ENCODE measurements at regions not wholly inside any gene's neighbourhood (a gene's known extent, or its start where the extent isn't known, plus 50 kb on each side); places are given as distances from the start of the nearest gene placed in this dataset.
A peak's percentile ranks its signal among the peaks of the same experiment; 100 is the strongest.
"Not testable (repeated sequence)": the region's sequence is repeated elsewhere in the genome, so short reads cannot be mapped to it uniquely, and the experiment has no call there.

- DNase-seq = peak in 47 of 51 donors; percentile 1 to 85 (median 23)
These were observed 1330.7 kb upstream of the TMEM132C start for GRCh38 chr12:126936181-126936851.

- no peak for DNase-seq
These were observed 1329.5 kb upstream of the TMEM132C start for GRCh38 chr12:126937431-126937830.

GRCh38 chr12:126944684-126945083 is 1322.3 kb upstream of the TMEM132C start:
- DNase-seq = no peak

GRCh38 chr12:126946958-126947357 is 1320.0 kb upstream of the TMEM132C start:
- DNase-seq = not testable (repeated sequence)

- no peak for DNase-seq
These were observed 1317.4 kb upstream of the TMEM132C start for GRCh38 chr12:126949558-126949957.

DNA sequence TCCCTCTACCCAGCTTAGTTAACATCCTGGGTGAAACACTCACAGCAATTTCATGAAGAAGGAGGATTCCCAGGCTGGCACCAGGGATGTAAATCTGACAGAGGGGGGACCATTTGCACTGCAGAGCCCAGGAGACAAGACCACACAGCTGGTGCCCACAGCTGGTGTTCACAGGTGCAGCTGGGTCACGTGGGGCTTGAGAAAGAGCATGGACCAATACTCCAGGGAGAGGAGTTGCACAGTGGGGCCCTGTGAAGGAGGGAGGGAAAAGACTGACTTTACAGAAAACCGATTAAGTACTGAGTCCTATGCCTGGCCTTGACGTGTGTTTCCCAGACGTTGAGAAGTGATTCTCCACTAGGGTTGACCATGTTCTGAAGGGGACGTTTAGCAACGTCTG is 1316.7 kb upstream of the TMEM132C start:
- no peak for DNase-seq

DNA sequence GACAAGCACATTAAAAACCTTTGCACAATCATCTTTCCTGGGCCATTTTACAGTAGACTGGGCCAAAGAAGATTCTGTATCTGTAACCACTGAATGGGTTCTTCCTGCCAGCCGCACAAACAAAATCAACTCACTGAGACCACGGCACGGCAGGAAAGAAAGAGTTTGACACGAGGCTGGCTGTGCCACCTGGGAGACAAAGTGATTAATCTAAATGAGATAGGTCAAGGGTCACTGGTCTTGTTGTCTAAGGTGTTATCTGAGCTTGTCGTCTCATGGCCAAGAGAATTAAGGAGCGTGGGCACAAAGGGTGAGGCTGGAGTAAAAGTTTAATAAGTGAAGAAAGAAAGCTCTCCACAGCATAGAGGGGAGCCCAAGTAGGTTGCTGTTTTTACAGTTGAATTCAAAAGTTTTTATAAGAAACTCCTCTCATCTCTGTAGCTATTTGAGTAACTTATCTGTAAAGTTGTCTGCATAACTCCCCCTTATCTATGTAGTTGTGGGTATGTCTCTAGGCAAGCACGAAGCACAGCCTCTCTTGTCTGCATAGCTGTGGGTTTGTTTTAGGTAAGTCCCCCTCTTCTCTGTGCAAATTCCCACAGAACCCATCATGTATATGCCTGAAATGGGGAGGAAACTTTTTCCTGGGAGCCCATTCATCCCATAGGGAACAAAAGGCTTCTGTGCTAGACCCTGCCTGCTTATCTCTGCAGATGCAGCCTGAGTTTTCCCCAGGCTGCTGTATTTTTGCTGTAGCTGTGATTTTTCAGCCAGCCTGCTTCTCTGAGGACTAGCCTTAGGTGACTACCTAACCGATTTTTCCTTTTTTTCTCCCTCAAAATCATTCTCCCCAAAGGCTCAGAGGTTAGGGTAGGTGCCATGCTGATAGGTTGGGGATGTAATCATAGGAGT is 1314.6 kb upstream of the TMEM132C start:
- DNase-seq = no peak

GRCh38 chr12:126953365-126953889 is 1313.5 kb upstream of the TMEM132C start:
- no peak for DNase-seq

GRCh38 chr12:126960221-126960620 is 1306.7 kb upstream of the TMEM132C start:
- DNase-seq = no peak

GRCh38 chr12:126960709-126961108 is 1306.3 kb upstream of the TMEM132C start:
- no peak for DNase-seq

GRCh38 chr12:126963825-126964224 is 1303.1 kb upstream of the TMEM132C start:
- no peak for DNase-seq

DNA sequence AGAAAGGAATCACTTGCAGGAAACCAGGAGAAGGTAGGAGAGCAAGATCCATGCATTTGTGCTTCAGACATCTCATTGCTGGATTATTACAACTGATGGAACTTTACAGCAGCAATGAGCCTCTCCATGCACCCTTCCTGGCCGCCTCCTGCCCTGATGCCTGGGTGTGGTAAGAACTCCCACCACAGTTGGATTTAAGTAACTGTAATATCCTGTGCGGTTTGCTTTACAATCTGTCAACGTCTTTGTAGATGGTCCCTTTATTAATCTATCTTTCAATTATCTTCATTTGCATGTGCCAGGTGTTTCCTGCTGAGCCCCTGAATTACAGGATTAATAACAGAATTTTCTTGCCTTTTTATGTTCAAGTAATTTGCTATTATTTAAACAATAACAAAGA is 1300.5 kb upstream of the TMEM132C start:
- DNase-seq = no peak

GRCh38 chr12:126967152-126967551 is 1299.8 kb upstream of the TMEM132C start:
- DNase-seq = no peak

- DNase-seq = peak in 2 of 51 donors; percentile 0 to 2
These were observed 1292.2 kb upstream of the TMEM132C start for GRCh38 chr12:126974779-126975178.

GRCh38 chr12:126976579-126976978 is 1290.4 kb upstream of the TMEM132C start:
- no peak for DNase-seq

GRCh38 chr12:126979564-126979963 is 1287.4 kb upstream of the TMEM132C start:
- DNase-seq = not testable (repeated sequence)

- DNase-seq = no peak
These were observed 1284.3 kb upstream of the TMEM132C start for GRCh38 chr12:126982707-126983106.

GRCh38 chr12:126983735-126984134 is 1283.2 kb upstream of the TMEM132C start:
- not testable (repeated sequence) for DNase-seq

GRCh38 chr12:126985663-126986062 is 1281.3 kb upstream of the TMEM132C start:
- not testable (repeated sequence) for DNase-seq

DNA sequence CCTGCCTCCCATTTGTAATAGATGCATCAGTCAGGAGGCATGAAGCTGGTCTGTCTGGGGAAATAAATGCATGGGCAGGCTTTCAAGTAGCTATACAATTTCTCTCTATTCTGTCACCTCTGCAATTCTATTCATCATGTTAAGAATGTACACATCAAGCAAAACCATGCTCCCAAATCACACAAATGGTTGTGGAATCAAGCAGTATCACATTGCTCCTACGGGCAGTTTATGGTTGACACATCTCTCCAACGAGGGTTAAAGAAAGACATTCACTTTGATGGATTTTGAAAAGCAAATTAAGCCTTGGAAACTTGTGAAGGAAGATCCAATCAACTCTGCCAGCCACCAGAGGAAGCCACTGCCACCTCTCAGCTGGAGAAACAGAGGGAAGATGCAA is 1277.4 kb upstream of the TMEM132C start:
- DNase-seq = no peak

DNA sequence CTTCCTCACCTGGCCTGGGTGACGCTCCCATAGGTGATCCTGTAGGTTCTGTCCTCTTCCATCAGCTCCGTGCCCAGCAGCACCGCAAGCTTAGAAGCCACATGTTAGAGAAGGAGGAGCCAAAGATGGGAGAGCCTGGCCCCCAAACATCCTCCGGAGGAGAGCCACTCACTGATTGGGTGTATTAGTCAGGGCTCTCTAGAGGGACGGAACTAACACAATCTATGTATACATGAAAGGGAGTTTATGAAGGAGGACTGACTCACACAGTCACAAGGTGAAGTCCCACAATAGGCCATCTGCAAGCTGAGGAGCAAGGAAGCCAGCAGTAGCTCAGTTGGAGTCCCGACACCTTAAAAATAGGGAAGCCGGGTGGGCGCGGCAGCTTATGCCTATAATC is 1273.1 kb upstream of the TMEM132C start:
- DNase-seq = no peak

DNA sequence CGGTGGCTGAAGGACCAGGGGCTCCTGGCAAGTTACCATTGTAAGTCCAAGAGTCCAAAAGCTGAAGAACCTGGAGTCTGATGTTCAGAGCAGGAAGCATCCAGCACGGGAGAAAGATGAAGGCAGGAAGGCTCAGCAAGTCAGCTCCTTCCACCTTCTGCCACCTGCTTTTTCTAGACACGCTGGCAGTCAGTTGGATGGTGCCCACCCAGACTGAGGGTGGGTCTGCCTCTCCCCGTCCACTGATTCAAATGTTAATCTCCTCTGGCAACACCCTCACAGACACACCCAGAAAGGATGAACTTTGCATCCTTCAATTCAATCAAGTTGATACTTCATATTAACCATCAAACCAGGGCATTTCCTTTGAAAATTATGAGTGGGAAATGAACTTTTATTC is 1272.4 kb upstream of the TMEM132C start:
- no peak for DNase-seq

DNA sequence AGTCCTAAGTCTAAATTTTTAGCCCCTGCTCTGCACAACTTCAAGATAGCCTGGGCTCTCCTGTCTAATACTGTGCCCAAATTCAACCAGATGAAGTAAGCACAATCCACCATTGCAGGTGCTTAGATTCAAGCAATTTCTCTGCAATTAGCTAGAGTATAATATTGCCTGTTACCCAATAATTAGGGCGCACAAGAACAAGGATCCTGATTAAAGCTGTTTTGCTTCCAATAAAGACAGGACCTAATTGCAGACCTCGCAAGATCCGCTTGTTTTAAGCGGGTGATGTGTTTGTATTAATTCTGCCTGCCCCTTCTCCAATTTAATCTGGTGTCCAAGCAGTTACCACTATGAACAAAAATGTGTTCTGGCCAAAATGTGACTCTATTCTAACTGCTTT is 1268.9 kb upstream of the TMEM132C start:
- no peak for DNase-seq

Data from hypothalamus (tissue), 51 donors.